ENCODE measurements at regions not wholly inside any gene's neighbourhood (a gene's known extent, or its start where the extent isn't known, plus 50 kb on each side); places are given as distances from the start of the nearest gene placed in this dataset.

GRCh38 chr1:78722105-78722504, 72.5 kb downstream of the IFI44 start:
- TF ChIP-seq, protein P1, sequence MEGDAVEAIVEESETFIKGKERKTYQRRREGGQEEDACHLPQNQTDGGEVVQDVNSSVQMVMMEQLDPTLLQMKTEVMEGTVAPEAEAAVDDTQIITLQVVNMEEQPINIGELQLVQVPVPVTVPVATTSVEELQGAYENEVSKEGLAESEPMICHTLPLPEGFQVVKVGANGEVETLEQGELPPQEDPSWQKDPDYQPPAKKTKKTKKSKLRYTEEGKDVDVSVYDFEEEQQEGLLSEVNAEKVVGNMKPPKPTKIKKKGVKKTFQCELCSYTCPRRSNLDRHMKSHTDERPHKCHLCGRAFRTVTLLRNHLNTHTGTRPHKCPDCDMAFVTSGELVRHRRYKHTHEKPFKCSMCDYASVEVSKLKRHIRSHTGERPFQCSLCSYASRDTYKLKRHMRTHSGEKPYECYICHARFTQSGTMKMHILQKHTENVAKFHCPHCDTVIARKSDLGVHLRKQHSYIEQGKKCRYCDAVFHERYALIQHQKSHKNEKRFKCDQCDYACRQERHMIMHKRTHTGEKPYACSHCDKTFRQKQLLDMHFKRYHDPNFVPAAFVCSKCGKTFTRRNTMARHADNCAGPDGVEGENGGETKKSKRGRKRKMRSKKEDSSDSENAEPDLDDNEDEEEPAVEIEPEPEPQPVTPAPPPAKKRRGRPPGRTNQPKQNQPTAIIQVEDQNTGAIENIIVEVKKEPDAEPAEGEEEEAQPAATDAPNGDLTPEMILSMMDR (conservative IDR thresholded peaks at IDR 0.05): no peak
- TF ChIP-seq EZH2 (IDR thresholded peaks at IDR 0.05; ENCODE audit: low read depth): no peak
